HG03469 (cell line): ENCODE measurements at regions not wholly inside any gene's neighbourhood (a gene's known extent, or its start where the extent isn't known, plus 50 kb on each side); places are given as distances from the start of the nearest gene placed in this dataset.

Experiments
- ATAC-seq: cut with Tn5 transposase; IDR thresholded peaks from one replicate; pipeline ENCODE4 v1.9.1; 2021; ENCODE audit warnings: mild to moderate bottlenecking, moderate library complexity, moderate number of reproducible peaks; ENCODE audit not compliant: unreplicated experiment

- ATAC-seq: no peak
These were observed 143.2 kb upstream of the TNRC6C start for GRCh38 chr17:77815127-77815905.

GRCh38 chr17:77817953-77818352, 140.6 kb upstream of the TNRC6C start:
- ATAC-seq: no peak

- no peak for ATAC-seq
These were observed 139.0 kb upstream of the TNRC6C start for GRCh38 chr17:77819497-77819896.

GRCh38 chr17:77821114-77821513, 137.4 kb upstream of the TNRC6C start:
- ATAC-seq: no peak

- no peak for ATAC-seq
These were observed 136.0 kb upstream of the TNRC6C start for GRCh38 chr17:77822302-77823030.

- ATAC-seq: no peak
These were observed 134.3 kb upstream of the TNRC6C start for GRCh38 chr17:77824102-77824779.

GRCh38 chr17:77824780-77825280, 133.7 kb upstream of the TNRC6C start:
- no peak for ATAC-seq

GRCh38 chr17:77825621-77826020, 132.9 kb upstream of the TNRC6C start:
- no peak for ATAC-seq

GRCh38 chr17:77826132-77826873, 132.2 kb upstream of the TNRC6C start:
- ATAC-seq: no peak

- no peak for ATAC-seq
These were observed 131.5 kb upstream of the TNRC6C start for GRCh38 chr17:77827039-77827438.

- ATAC-seq: no peak
These were observed 131.0 kb upstream of the TNRC6C start for GRCh38 chr17:77827511-77827910.

- no peak for ATAC-seq
These were observed 129.6 kb upstream of the TNRC6C start for GRCh38 chr17:77828749-77829539.

GRCh38 chr17:77829843-77830799, 128.4 kb upstream of the TNRC6C start:
- ATAC-seq: no peak

GRCh38 chr17:77830816-77831473, 127.6 kb upstream of the TNRC6C start:
- ATAC-seq: no peak

GRCh38 chr17:77831474-77832179, 126.9 kb upstream of the TNRC6C start:
- ATAC-seq: no peak

- ATAC-seq: no peak
These were observed 126.3 kb upstream of the TNRC6C start for GRCh38 chr17:77832180-77832560.

- ATAC-seq: no peak
These were observed 124.7 kb upstream of the TNRC6C start for GRCh38 chr17:77833769-77834168.
